PFSK-1 (cell line): ENCODE measurements at regions not wholly inside any gene's neighbourhood (a gene's known extent, or its start where the extent isn't known, plus 50 kb on each side); places are given as distances from the start of the nearest gene placed in this dataset.

Experiments used
- POLR2AphosphoS5 ChIP-seq: IDR thresholded peaks from 2 replicates; pipeline ENCODE4 v1.6.1; 2012; ENCODE audit warnings: low read depth, mild to moderate bottlenecking, control low read depth, low read length, moderate library complexity
- TAF1 ChIP-seq: IDR thresholded peaks from 2 replicates; pipeline ENCODE4 v1.6.1; 2012; ENCODE audit warnings: low read length, control low read depth, borderline replicate concordance; ENCODE audit not compliant: insufficient read depth

DNA sequence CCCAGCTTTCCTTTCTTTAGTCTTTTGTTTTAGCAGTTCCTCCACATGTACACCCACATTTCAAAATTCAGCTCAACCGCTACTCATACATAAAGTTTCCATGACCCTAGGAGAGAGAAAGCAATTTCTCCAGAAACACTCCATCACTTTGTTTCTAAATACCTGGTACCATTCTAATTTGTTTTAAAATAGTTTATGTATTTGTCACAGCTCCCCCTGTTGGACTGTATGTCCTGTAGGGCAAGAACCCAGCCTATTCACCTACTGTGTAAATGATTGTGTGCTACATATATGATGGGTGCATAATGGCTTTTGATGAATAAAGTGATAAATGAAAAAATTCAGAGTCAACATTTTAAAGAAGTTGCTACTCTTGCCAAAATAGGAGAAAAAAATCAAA is 139.1 kb downstream of the COX7C start:
- no peak for TF ChIP-seq POLR2AphosphoS5
- TF ChIP-seq TAF1: no peak
